Effector CD4-positive, alpha-beta T cell (primary cell): ENCODE measurements at regions not wholly inside any gene's neighbourhood (a gene's known extent, or its start where the extent isn't known, plus 50 kb on each side); places are given as distances from the start of the nearest gene placed in this dataset.

Source experiments
- DNase-seq: peaks from one replicate; pipeline ENCODE4 v3.0.0-alpha.2; 2020

DNA sequence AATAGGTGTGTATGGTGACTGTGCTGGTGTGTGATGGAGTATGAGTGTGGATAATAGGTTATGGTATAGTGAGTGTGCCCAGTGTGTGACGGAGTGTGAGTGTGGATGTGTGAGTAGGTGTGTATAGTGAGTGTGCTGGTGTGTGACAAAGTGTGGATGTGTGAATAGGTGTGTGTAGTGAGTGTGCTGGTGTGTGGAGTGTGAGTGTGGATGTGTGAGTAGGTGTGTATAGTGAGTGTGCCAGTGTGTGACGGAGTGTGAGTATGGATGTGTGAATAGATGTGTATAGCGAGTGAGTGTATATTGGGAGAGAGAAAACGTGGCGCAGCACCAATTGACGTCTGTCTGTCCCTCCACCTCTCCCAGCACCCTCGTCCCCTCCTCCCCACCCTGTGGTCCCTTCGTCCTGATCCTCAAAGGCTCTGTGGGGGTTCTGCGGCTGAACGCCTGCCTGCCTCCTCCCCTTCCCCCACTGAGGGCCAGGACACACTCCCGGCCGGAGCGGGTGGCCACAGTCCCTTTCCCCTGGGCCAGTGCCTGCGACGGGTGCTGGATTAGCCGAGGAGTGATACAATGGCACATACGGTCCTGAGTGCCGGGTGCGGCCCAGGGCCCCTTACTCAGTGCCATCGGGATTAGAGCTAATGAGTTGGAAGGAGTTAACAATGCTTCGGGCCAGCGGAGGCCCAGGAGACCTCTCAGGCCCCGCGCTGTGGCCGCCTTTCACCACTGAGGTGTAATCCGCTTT is 160.0 kb downstream of the MRM1 start:
- no peak for DNase-seq

GRCh38 chr17:36765436-36766043 is 164.2 kb downstream of the MRM1 start:
- no peak for DNase-seq

DNA sequence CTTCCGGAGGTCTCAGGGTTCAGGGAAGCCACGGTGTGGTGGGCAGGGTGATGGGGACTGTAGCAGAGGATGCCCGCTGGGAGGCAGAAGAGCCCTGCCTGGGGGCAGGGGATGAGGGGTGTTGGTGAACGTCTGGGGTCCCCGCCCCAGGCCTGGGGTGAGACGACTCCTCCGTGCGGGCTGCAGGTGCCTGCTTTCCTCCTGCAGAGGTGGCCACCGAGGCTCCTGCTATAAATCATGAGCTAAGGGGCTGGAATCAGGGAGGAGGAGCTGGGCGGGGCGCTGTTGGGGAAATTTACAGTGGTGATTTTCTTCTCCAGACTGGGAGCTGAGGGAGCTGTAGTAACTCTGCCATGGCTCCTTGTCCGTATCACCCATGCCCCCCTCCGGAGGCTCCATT is 167.0 kb downstream of the MRM1 start:
- no peak for DNase-seq

- DNase-seq = no peak
Measured at GRCh38 chr17:36773039-36773438, 164.2 kb upstream of the LHX1 start.

GRCh38 chr17:36777118-36777517 is 160.2 kb upstream of the LHX1 start:
- DNase-seq = no peak

GRCh38 chr17:36778448-36778847 is 158.8 kb upstream of the LHX1 start:
- no peak for DNase-seq

DNA sequence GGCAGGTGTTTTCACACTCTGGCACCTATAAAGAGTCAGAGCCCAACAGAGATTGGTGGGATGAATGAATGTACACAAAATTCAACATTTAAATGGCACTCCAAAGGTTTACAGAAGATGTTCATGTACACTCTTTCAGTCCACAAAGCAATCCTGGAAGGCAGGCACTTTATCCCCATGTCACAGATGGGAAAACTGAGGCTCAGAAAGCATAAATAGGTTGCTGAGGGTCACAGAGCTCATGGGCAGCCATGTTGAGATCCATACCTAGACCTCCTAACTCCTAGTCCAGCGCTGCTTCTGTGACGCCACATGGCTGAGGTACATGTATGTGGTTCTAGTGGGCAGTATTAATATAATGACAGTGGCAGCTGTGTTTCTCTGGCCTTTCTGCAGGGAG is 157.7 kb upstream of the LHX1 start:
- DNase-seq = no peak

- no peak for DNase-seq
Measured at GRCh38 chr17:36784633-36785032, 152.6 kb upstream of the LHX1 start.

DNA sequence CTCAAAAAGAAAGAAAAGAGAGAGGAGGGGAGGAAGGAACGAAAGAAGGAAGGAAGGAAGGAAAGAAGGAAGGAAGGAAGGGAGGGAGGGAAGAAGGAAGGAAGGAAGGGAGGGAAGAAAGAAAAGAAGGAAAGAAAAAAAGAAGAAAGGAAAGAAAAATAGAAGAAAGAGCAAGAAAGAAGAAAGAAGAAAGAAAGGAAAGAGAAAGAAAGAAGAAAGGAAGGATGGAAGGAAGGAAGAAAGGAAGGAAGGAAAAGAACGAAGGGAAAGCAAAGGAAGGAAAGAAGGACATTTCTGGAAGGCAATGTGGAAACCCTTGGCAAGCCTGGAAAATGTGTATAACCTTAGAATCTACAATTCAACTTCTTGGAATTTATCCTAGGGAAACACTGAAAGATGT is 150.4 kb upstream of the LHX1 start:
- no peak for DNase-seq

DNA sequence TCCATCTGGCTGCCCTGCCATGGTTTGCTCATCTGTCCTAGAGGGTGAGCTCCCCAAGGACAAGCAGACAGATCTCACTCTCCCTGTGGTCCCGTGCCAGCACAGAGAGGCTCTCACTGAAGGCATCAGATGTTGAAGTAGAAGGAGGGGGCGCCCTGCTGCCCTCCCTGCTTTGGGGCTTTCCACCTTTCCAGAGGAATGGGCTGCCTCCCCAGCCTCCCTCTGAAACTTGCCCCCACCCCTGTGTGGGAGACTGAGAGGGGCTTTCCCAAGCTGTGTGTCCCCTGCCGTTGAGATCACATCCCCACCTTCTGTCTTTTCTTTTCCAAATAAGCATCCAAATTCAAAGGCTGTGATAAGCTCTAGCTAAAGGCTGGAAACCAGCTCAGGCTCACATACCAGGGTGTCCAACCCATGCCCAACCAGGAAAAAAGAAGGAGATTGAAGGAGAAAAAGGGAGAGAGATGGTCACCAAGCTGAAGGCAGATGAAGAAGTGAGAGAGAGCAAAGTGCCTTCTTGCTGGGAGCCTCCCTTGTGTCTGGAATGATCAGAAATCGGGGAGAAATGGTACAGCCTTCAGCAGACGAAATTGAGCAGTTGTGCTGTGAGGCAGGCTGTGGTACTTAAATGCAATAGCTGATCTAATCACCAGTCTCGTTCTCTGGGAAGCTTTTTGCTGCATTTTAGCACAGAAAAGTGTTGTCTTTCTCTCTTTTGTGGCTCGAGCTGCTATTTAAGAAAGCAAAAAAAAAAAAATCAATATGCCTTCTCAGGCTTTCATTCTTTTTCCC is 145.9 kb upstream of the LHX1 start:
- no peak for DNase-seq

DNA sequence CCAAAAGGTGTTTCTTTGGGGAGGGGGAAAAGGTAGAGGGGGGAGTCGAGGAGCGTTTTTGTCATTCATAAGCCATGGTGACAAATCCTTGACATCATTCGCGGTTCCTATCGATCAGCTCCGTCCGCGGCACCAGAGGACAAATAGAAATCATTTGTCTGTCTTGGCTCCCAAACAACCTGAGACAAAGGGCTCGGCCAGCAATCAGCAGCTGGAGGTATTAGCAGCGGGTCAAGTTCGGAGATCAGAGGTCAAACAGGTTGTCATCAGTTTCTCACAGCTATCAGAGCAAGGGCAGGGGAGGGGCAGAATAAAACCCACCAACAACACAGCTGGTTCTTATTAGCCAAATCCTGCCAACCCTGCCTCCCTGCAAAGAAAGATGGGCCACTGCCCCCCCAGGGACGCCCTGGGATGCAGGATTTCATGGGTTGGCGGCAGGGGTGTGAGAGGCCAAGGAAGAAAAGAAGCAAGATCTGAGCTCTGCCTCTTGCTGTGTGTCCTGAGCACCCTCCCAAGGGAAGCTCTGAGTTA is 145.3 kb upstream of the LHX1 start:
- DNase-seq = no peak

DNA sequence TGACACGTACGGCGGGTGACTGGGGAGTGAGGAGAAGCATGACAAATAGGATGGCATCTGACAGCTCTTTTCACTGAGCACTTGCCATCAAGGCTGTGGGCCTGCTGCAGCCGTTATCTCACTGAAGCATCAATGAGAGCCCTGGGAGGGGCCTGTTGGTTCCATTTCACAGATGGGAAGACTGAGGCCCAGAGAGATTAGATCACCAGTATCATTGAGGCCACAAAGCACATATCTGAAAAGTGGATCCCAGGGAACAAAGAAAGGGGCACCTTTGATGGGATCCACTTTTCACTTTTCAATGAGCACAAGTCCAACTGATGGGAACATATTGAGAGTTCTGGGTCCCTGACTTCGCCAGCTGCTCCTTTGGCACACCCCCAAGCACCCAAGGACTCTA is 144.4 kb upstream of the LHX1 start:
- no peak for DNase-seq

GRCh38 chr17:36793976-36794375 is 143.3 kb upstream of the LHX1 start:
- DNase-seq = no peak

DNA sequence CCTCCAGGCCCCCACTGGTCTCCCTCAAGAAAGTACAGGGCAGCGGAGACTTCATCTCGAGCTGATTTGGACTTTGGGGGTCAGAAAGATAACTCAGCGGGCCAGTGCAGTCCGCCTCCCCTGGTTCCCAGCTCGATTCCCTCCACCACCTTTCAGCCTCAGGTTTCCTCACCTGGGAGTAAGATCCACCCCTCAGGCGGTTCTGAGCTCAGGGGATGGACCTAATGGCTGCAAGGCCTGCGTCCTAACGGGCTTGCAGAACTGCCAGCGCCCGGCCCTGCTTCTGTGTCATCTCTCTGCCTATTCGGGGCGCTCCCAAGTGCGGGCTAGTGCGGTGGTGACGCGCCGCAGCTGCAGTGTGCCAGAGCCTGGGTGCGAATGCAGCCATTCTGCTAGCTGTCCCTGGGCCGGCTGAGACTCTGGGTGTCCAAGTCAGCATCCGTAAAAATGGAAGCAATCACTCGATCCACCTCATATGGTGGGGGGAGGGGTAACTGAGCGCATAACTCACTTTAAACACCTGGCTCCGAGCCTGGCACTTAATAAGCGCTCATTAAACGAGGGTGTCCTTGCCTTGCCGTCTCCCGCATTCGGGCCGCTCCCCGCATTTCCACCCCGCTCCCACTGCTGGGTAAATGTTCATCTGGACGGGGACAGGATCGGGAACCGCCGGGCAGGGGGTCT is 129.6 kb upstream of the LHX1 start:
- DNase-seq = no peak

- no peak for DNase-seq
Measured at GRCh38 chr17:36808180-36808661, 129.1 kb upstream of the LHX1 start.

DNA sequence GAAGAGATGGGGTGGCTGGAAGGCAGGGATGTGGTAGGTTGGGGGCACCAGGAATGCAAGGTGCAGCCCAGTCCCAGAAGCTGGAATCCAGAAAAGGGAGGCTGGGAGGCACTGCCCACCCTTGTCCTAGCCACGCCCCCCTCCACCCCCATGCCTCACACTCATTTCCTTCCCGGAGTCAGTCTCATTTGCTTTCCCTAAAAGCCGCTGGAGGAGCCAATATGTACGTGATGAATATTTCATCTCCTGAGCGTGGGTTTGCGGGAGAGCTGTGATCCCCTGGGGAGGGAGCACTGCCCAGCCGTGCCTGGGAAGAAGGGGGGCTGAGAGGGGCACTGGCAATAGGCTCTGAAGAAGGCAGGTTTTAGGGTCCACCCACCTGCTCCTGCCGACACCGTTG is 124.5 kb upstream of the LHX1 start:
- DNase-seq = no peak

- DNase-seq = no peak
Measured at GRCh38 chr17:36813357-36813756, 123.9 kb upstream of the LHX1 start.

DNA sequence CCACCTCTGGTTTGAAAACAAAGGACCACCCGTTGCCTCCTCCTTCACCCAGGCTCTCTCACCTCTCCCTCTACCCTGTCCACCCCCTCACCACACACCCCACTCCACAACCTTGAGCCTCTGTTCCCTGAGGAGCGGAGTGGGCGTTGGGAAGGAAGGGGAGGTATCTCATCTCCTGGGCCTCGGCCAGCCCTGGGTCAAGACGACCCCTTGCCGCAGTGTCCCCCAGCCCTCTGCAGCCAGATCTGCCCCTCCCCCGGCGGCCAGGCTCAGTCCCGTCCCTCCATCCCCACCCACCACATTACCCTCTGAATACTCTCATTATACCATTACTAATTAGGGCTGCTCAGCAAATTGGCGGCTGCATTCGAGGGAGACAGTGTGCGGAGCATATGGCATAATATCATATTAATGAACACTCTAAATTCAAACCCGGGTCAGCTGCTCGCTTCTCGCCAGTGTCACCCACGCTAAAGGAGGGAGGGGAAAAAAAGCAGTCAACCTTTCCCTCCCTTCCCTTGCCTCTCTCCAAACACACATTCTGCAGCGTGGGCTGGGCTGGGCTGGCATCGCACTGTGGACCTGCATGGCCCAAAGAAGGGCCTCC is 123.2 kb upstream of the LHX1 start:
- no peak for DNase-seq

GRCh38 chr17:36814958-36815357 is 122.3 kb upstream of the LHX1 start:
- no peak for DNase-seq

DNA sequence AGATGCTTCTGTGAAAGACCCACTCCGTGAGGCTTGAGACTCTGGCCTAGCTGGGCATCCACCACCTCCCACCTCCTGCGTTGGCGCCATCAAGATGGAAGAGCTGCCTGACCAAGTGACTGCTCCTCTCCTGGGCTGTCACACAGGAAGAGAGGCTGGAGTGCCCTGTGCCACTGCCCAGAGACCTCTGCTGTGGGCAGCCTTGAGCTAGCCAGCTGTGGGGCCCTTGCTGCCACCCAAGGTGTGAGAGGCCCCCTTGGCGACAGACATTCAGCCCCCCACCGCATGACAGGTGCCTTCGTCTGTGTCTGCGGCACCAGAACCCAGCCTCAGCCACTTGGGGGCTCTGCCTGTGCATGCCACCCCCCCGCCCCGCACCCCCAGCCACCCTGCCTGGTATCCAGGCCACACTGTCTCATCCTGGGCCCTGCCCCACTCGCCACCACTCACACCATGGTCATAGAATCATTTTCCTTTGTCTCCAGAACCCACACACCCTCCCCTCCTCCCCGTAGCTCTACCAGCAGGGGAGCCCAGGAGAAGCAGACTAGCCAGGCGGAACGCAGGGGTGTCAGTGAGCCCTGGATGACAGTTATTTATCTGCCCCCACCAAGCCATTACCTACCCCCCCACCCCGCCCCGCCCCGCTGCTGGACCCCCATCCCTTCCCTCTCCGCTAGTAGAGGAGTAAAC is 120.9 kb upstream of the LHX1 start:
- no peak for DNase-seq

GRCh38 chr17:36816907-36817288 is 120.4 kb upstream of the LHX1 start:
- no peak for DNase-seq

DNA sequence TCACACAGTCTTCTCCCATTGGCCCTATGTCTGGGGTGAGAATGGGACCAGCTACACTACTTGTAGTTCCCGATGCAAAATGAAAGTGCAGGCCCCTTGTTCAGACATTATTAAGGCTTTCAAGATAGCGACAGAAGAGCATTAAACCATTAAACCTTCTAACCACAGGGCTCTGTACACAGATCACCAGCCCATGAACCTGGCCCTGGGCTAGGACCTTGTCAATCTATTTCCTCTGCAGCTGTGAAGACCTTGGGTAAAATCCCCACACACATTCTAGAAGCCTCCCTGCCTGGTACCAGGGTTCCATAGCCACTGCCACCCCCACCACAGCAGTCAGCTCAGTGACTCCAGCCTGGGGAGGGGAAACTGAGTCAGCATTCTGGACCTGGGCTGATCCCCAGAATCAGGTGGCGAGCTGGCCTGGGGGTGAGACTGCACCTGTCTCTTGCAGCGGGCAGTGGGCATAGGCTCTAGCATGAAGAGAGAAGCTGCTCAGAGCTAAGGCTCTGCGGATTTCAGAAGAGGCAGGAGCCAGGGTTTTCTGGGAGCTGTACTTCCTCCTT is 119.7 kb upstream of the LHX1 start:
- DNase-seq = no peak
